HL-60 (cell line): ENCODE measurements at regions not wholly inside any gene's neighbourhood (a gene's known extent, or its start where the extent isn't known, plus 50 kb on each side); places are given as distances from the start of the nearest gene placed in this dataset. TPM values are rescaled to one million over a fixed set of nuclear protein-coding genes. Genes with fewer than 3 reads are reported as not detected.

Source experiments
- DNase-seq, 2 experiments: peaks; one replicate each; pipeline ENCODE4 v3.0.0-alpha.2; 2010 to 2020; ENCODE audit warnings: low read depth in 1 of 2, low spot score in 1 of 2
- H3K27ac ChIP-seq: fragments of 250-450 bp; sonication (Bioruptor Pico); replicated peaks from 2 replicates; pipeline ENCODE4 v1.5.1; 2020; ENCODE audit warnings: mild to moderate bottlenecking, moderate library complexity
- H3K27me3 ChIP-seq: fragments of 250-450 bp; sonication (Bioruptor Pico); 2 replicates; pipeline ENCODE4 v1.5.1; 2021; ENCODE audit warnings: mild to moderate bottlenecking, moderate library complexity; ENCODE audit not compliant: insufficient read depth, poor library complexity, severe bottlenecking
- H3K4me3 ChIP-seq: replicated peaks from 2 replicates; pipeline ENCODE4 v1.5.1; 2011; ENCODE audit warnings: mild to moderate bottlenecking, control low read depth, low read length; ENCODE audit not compliant: insufficient read depth
- GABPA ChIP-seq: IDR thresholded peaks from 2 replicates; pipeline ENCODE4 v1.6.1; 2012; ENCODE audit warnings: low read depth
- POLR2AphosphoS5 ChIP-seq: IDR thresholded peaks from 2 replicates; pipeline ENCODE4 v1.6.1; 2012; ENCODE audit warnings: low read depth
- REST ChIP-seq: IDR thresholded peaks from 2 replicates; pipeline ENCODE4 v1.6.1; 2012; ENCODE audit warnings: low read depth; ENCODE audit not compliant: insufficient replicate concordance
- SPI1 ChIP-seq: IDR thresholded peaks from 2 replicates; pipeline ENCODE4 v1.6.1; 2012; ENCODE audit warnings: low read depth, mild to moderate bottlenecking, borderline replicate concordance
- microRNA-seq: library from miRNA; unstranded; fragments of <30 nt; microRNA quantifications from one replicate; pipeline ENCODE4, GENCODE V29; 2018
- TF ChIP-seq, protein P1 (sequence below): IDR thresholded peaks from one replicate; pipeline ENCODE4 v1.5.1; 2011; ENCODE audit warnings: low read length, control low read depth, inconsistent platforms; ENCODE audit not compliant: insufficient read depth

- no peak for DNase-seq
- H3K4me3 ChIP-seq, result no peak overlapping the region
- no peak overlapping the region for H3K27ac ChIP-seq
- no peak for TF ChIP-seq GABPA
- TF ChIP-seq SPI1, result no peak
- no peak for TF ChIP-seq POLR2AphosphoS5
- TF ChIP-seq, protein P1, sequence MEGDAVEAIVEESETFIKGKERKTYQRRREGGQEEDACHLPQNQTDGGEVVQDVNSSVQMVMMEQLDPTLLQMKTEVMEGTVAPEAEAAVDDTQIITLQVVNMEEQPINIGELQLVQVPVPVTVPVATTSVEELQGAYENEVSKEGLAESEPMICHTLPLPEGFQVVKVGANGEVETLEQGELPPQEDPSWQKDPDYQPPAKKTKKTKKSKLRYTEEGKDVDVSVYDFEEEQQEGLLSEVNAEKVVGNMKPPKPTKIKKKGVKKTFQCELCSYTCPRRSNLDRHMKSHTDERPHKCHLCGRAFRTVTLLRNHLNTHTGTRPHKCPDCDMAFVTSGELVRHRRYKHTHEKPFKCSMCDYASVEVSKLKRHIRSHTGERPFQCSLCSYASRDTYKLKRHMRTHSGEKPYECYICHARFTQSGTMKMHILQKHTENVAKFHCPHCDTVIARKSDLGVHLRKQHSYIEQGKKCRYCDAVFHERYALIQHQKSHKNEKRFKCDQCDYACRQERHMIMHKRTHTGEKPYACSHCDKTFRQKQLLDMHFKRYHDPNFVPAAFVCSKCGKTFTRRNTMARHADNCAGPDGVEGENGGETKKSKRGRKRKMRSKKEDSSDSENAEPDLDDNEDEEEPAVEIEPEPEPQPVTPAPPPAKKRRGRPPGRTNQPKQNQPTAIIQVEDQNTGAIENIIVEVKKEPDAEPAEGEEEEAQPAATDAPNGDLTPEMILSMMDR, result no peak
- no peak for TF ChIP-seq REST
- no peaks in the 10 kb centered on the region for H3K27me3 ChIP-seq
These were observed 55.1 kb upstream of the FBXL4 start for GRCh38 chr6:99002831-99003230.

DNA sequence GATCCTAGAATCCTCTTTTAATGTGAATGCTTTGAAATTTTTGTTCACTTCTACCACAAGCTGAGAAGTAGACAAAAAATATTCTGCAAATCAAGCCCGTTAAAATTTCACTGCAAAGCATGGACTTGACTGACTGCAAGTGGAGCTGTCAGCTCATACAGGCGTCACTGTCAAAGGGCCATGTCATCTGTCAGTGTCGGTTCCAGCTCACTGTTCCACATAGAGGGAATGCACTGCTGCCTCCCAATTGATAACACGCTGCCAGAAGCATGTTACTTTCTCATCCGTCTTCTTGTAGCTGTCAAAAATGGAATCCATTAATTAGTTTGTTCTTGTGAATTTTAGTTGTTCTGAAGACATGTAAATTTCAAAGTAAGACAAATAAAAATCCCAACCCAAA, 50.4 kb upstream of the FBXL4 start:
- DNase-seq, result no peak
- H3K27me3 ChIP-seq, result no peaks in the 10 kb centered on the region
- H3K4me3 ChIP-seq, result no peak overlapping the region
- H3K27ac ChIP-seq, result no peak overlapping the region
- TF ChIP-seq POLR2AphosphoS5, result no peak
- TF ChIP-seq, protein P1, result no peak
- no peak for TF ChIP-seq GABPA
- TF ChIP-seq SPI1, result no peak

Small RNA genes in the stretch of these regions (microRNA-seq; reads per million reads assigned to microRNA genes)
- gene MIR548AI, result not detected
